Left lung (tissue), 4 donors: ENCODE measurements at regions not wholly inside any gene's neighbourhood (a gene's known extent, or its start where the extent isn't known, plus 50 kb on each side); places are given as distances from the start of the nearest gene placed in this dataset.
A peak's percentile ranks its signal among the peaks of the same experiment; 100 is the strongest.

Source experiments
- ATAC-seq: fragments of 200-7000 bp; cut with Tn5 transposase; one replicate; pipeline ENCODE4 v1.9.1; 2020; ENCODE audit warnings: moderate library complexity
- DNase-seq, 4 donors: peaks; one replicate each; pipeline ENCODE4 v3.0.0-alpha.2; 2013 to 2020
- H3K27ac ChIP-seq, 2 donors: fragments of 200-600 bp; sonication (generic) in 1 of 2; one replicate each; pipeline versions ENCODE4 v1.5.0 to v1.8.0; 2020 to 2021
- H3K27me3 ChIP-seq, 2 donors: fragments of 200-600 bp; sonication (generic) in 1 of 2; one replicate each; pipeline versions ENCODE4 v1.5.0 to v1.8.0; 2020 to 2021
- H3K36me3 ChIP-seq, 2 donors: fragments of 200-600 bp; sonication (generic) in 1 of 2; one replicate each; pipeline versions ENCODE4 v1.5.0 to v1.8.0; 2020 to 2021
- H3K4me1 ChIP-seq, 2 donors: fragments of 200-600 bp; one replicate each; pipeline ENCODE4 v1.8.0; 2021
- H3K4me3 ChIP-seq, 2 donors: fragments of 200-600 bp; sonication (generic) in 1 of 2; one replicate each; pipeline versions ENCODE4 v1.5.0 to v1.8.0; 2020 to 2021; ENCODE audit warnings: mild to moderate bottlenecking in 1 of 2
- H3K9me3 ChIP-seq, 2 donors: fragments of 200-600 bp; sonication (generic) in 1 of 2; one replicate each; pipeline versions ENCODE4 v1.5.0 to v1.8.0; 2020 to 2021
- CTCF ChIP-seq, 2 donors: fragments of 200-600 bp; sonication (generic) in 1 of 2; IDR thresholded peaks; one replicate each; pipeline versions ENCODE4 v1.5.0 to v1.8.0; 2021; ENCODE audit warnings: antibody characterized with exemption in 2 of 2
- intact Hi-C, 2 donors: fragments of 100-400 bp; cut with DNase I; formaldehyde crosslinking; loops; one replicate each; pipeline versions ENCODE4 v1.11.2 to v1.14.2; 2022
- donor health status: DM: no; HTN: yes; CAD: no.
- donor health status: DM: no; HTN: no; CAD: no.

GRCh38 chr12:27382924-27383323 is 50.3 kb downstream of the BMAL2 start:
- TF ChIP-seq CTCF (IDR thresholded peaks at IDR 0.05): no peak
- Histone ChIP-seq H3K27ac (no peak overlapping the region), H3K9me3 (no peaks in the 10 kb centered on the region), H3K4me1 (no peaks in the 10 kb centered on the region), H3K36me3 (peaks cover 0 to 5% of the 10 kb centered on the region in 2 donors), H3K4me3 (no peak overlapping the region), H3K27me3 (no peaks in the 10 kb centered on the region)
- ATAC-seq (no peak), DNase-seq (no peak)
- intact Hi-C loops: no loop called here

- no peak overlapping the region for H3K4me3 ChIP-seq
- H3K27me3 ChIP-seq: no peaks in the 10 kb centered on the region
- peaks cover 0 to 5% of the 10 kb centered on the region in 2 donors for H3K36me3 ChIP-seq
- DNase-seq (peak; percentile 15 to 79 (median 60)), ATAC-seq (peak; percentile 93)
- no peaks in the 10 kb centered on the region for H3K9me3 ChIP-seq
- TF ChIP-seq CTCF (IDR thresholded peaks at IDR 0.05): peak; percentile 89 to 92
- H3K4me1 ChIP-seq: no peaks in the 10 kb centered on the region
- intact Hi-C loops: no loop called here
- H3K27ac ChIP-seq: no peak overlapping the region
Measured at GRCh38 chr12:27383429-27384260, 51.0 kb downstream of the BMAL2 start.

GRCh38 chr12:27384261-27384590 is 51.6 kb downstream of the BMAL2 start:
- no peaks in the 10 kb centered on the region for H3K9me3 ChIP-seq
- no peak overlapping the region for H3K27ac ChIP-seq
- intact Hi-C loops: no loop called here
- DNase-seq (no peak), ATAC-seq (no peak)
- no peaks in the 10 kb centered on the region for H3K27me3 ChIP-seq
- TF ChIP-seq CTCF (IDR thresholded peaks at IDR 0.05): no peak
- peaks cover 0 to 5% of the 10 kb centered on the region in 2 donors for H3K36me3 ChIP-seq
- no peak overlapping the region for H3K4me3 ChIP-seq
- H3K4me1 ChIP-seq: no peaks in the 10 kb centered on the region

- intact Hi-C loops: no loop called here
- no peaks in the 10 kb centered on the region for H3K9me3 ChIP-seq
- no peak overlapping the region for H3K27ac ChIP-seq
- H3K4me3 ChIP-seq: no peak overlapping the region
- H3K36me3 ChIP-seq: peaks cover 0 to under 1% of the 10 kb centered on the region in 2 donors
- H3K4me1 ChIP-seq: no peaks in the 10 kb centered on the region
- no peaks in the 10 kb centered on the region for H3K27me3 ChIP-seq
- no peak for DNase-seq
- no peak for ATAC-seq
- TF ChIP-seq CTCF (IDR thresholded peaks at IDR 0.05): no peak
Measured at GRCh38 chr12:27385766-27386564, 53.3 kb downstream of the BMAL2 start.

GRCh38 chr12:27387473-27387872 is 54.8 kb downstream of the BMAL2 start:
- Histone ChIP-seq H3K27me3 (no peaks in the 10 kb centered on the region), H3K36me3 (no peaks in the 10 kb centered on the region), H3K9me3 (no peaks in the 10 kb centered on the region), H3K4me3 (no peak overlapping the region), H3K27ac (no peak overlapping the region), H3K4me1 (no peaks in the 10 kb centered on the region)
- DNase-seq (no peak), ATAC-seq (no peak)
- intact Hi-C loops: no loop called here
- TF ChIP-seq CTCF (IDR thresholded peaks at IDR 0.05): no peak
